HEK293 (cell line): ENCODE measurements at regions not wholly inside any gene's neighbourhood (a gene's known extent, or its start where the extent isn't known, plus 50 kb on each side); places are given as distances from the start of the nearest gene placed in this dataset.

Experiments used
- CTCF ChIA-PET: fragments of 350-600 bp; formaldehyde crosslinking; extraction: SDS; loops from one replicate; lab custom pipeline; 2021; ENCODE audit warnings: antibody characterized with exemption; lab: Yijun Ruan, JAX
- POLR2A ChIA-PET: fragments of 300-600 bp; formaldehyde crosslinking; extraction: SDS; loops from one replicate; lab custom pipeline; 2020; ENCODE audit warnings: antibody characterized with exemption, inconsistent platforms; lab: Yijun Ruan, JAX
- H3K27ac ChIP-seq: fragments of 200-500 bp; sonication (Bioruptor generic); 2 replicates; pipeline ENCODE4 v1.5.1; 2014; ENCODE audit warnings: low read depth, low read length, control low read depth, inconsistent platforms; ENCODE audit errors: extremely low read depth
- H3K36me3 ChIP-seq, 2 experiments: fragments of 200-500 bp in 1 of 2; sonication (Bioruptor generic) in 1 of 2; 1 replicate in 1 of 2; 2 replicates in 1 of 2; pipeline ENCODE4 v1.5.1; 2014 to 2017; ENCODE audit warnings: inconsistent platforms in 2 of 2, low read length in 2 of 2; ENCODE audit not compliant: control insufficient read depth in 2 of 2, insufficient read depth in 1 of 2
- H3K4me1 ChIP-seq: fragments of 200-500 bp; sonication (Bioruptor generic); 2 replicates; pipeline ENCODE4 v1.5.1; 2014; ENCODE audit warnings: mild to moderate bottlenecking, low read length, inconsistent platforms; ENCODE audit not compliant: control insufficient read depth, insufficient read depth
- H3K4me3 ChIP-seq: 2 replicates; pipeline ENCODE4 v1.5.1; 2011; ENCODE audit warnings: low read depth, mild to moderate bottlenecking, control low read depth, low read length, moderate library complexity
- H3K9me3 ChIP-seq: fragments of 200-500 bp; sonication (Bioruptor generic); 2 replicates; pipeline ENCODE4 v1.5.1; 2014; ENCODE audit warnings: low read depth, low read length, inconsistent platforms; ENCODE audit not compliant: control insufficient read depth, insufficient read depth
- HOXA7 ChIP-seq: sonication (generic); formaldehyde crosslinking; IDR thresholded peaks from 2 replicates; pipeline ENCODE4 v1.8.1; 2022; ENCODE audit warnings: missing genetic modification reagents, borderline replicate concordance
- KLF10 ChIP-seq: fragments of 450-650 bp; IDR thresholded peaks from 2 replicates; pipeline ENCODE4 v1.5.1; 2018; ENCODE audit warnings: missing biosample characterization, mild to moderate bottlenecking, missing genetic modification characterization
- YY2 ChIP-seq: fragments of 450-650 bp; formaldehyde crosslinking; IDR thresholded peaks from 2 replicates; pipeline ENCODE4 v1.5.1; 2016; ENCODE audit warnings: missing biosample characterization, missing genetic modification characterization
- ZBTB1 ChIP-seq: fragments of 450-650 bp; formaldehyde crosslinking; IDR thresholded peaks from 2 replicates; pipeline ENCODE4 v1.5.1; 2016; ENCODE audit warnings: missing biosample characterization, missing genetic modification characterization
- ZBTB20 ChIP-seq: fragments of 450-650 bp; formaldehyde crosslinking; IDR thresholded peaks from 2 replicates; pipeline ENCODE4 v1.5.1; 2016; ENCODE audit warnings: missing biosample characterization, missing genetic modification characterization
- ZBTB48 ChIP-seq: fragments of 450-650 bp; formaldehyde crosslinking; IDR thresholded peaks from 2 replicates; pipeline ENCODE4 v1.5.1; 2016; ENCODE audit warnings: missing biosample characterization, missing genetic modification characterization
- ZNF221 ChIP-seq: fragments of 450-650 bp; formaldehyde crosslinking; IDR thresholded peaks from 2 replicates; pipeline ENCODE4 v1.5.1; 2017; ENCODE audit warnings: missing biosample characterization, missing genetic modification characterization, borderline replicate concordance
- ZNF223 ChIP-seq: fragments of 450-650 bp; formaldehyde crosslinking; IDR thresholded peaks from 2 replicates; pipeline ENCODE4 v1.5.1; 2016; ENCODE audit warnings: missing biosample characterization, missing genetic modification characterization
- ZNF350 ChIP-seq: fragments of 450-650 bp; formaldehyde crosslinking; IDR thresholded peaks from 2 replicates; pipeline ENCODE4 v1.5.0; 2017; ENCODE audit warnings: missing biosample characterization, mild to moderate bottlenecking, missing genetic modification characterization
- ZNF394 ChIP-seq: fragments of 450-650 bp; formaldehyde crosslinking; IDR thresholded peaks from 2 replicates; pipeline ENCODE4 v1.5.1; 2016; ENCODE audit warnings: missing biosample characterization, missing genetic modification characterization, mild to moderate bottlenecking, moderate library complexity, borderline replicate concordance
- ZNF530 ChIP-seq: fragments of 450-650 bp; formaldehyde crosslinking; IDR thresholded peaks from 2 replicates; pipeline ENCODE4 v1.5.1; 2016; ENCODE audit warnings: low read depth, missing biosample characterization, missing genetic modification characterization
- ZNF549 ChIP-seq: fragments of 450-650 bp; IDR thresholded peaks from 2 replicates; pipeline ENCODE4 v1.5.1; 2018; ENCODE audit warnings: missing biosample characterization, missing genetic modification characterization, mild to moderate bottlenecking, inconsistent platforms, moderate library complexity
- ZNF558 ChIP-seq: fragments of 450-650 bp; formaldehyde crosslinking; IDR thresholded peaks from 2 replicates; pipeline ENCODE4 v1.5.1; 2016; ENCODE audit warnings: missing biosample characterization, missing genetic modification characterization
- ZNF561 ChIP-seq: fragments of 450-650 bp; IDR thresholded peaks from 2 replicates; pipeline ENCODE4 v1.5.1; 2018; ENCODE audit warnings: missing biosample characterization, missing genetic modification characterization, borderline replicate concordance
- ZNF629 ChIP-seq: fragments of 450-650 bp; formaldehyde crosslinking; IDR thresholded peaks from 2 replicates; pipeline ENCODE4 v1.5.1; 2017; ENCODE audit warnings: missing biosample characterization, missing genetic modification characterization
- ZSCAN16 ChIP-seq: fragments of 450-650 bp; formaldehyde crosslinking; IDR thresholded peaks from 2 replicates; pipeline ENCODE4 v1.5.1; 2016; ENCODE audit warnings: missing biosample characterization, missing genetic modification characterization
- TF ChIP-seq, protein P1 (sequence below): fragments of 450-650 bp; formaldehyde crosslinking; IDR thresholded peaks from 2 replicates; pipeline ENCODE4 v1.5.1; 2016; ENCODE audit warnings: missing biosample characterization, missing genetic modification characterization
- TF ChIP-seq, protein P2 (sequence below): fragments of 450-650 bp; formaldehyde crosslinking; IDR thresholded peaks from 2 replicates; pipeline ENCODE4 v1.5.1; 2016; ENCODE audit warnings: missing biosample characterization, missing genetic modification characterization
- TF ChIP-seq, protein P3 (sequence below): fragments of 450-650 bp; formaldehyde crosslinking; IDR thresholded peaks from 2 replicates; pipeline ENCODE4 v1.5.1; 2016; ENCODE audit warnings: missing biosample characterization, missing genetic modification characterization
- TF ChIP-seq, protein P4 (sequence below): fragments of 450-650 bp; formaldehyde crosslinking; IDR thresholded peaks from 2 replicates; pipeline ENCODE4 v1.5.0; 2017; ENCODE audit warnings: missing biosample characterization, missing genetic modification characterization, borderline replicate concordance

DNA sequence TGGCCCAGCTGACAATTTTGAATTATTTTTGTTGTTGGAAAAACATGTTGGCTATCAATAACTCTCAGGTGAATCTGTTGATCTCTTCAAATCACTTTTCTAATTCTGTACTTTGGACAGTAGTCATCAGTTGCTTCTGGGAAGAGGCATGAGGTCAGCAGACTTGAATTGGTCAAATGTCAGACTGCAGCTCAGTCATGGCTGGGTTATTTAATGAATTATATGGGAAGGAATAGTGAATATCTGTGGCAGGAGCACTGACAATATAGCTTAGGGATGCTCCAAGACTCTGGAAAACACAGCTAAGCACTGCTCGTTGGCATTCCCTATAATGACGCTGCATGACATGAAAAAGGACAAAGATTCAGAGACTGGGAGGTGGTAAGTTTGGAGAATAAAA, 98.8 kb upstream of the GAP43 start:
- no peak for TF ChIP-seq HOXA7 (CRISPR knock-in tag)
- no peak for TF ChIP-seq ZNF350 (tag by site-specific recombination)
- TF ChIP-seq ZNF221: no peak
- no peak for TF ChIP-seq ZBTB1 (tag by site-specific recombination)
- TF ChIP-seq KLF10 (tag by site-specific recombination): no peak
- TF ChIP-seq ZSCAN16 (tag by site-specific recombination): no peak
- no peak for TF ChIP-seq YY2 (tag by site-specific recombination)
- no peak for TF ChIP-seq ZBTB48 (tag by site-specific recombination)
- TF ChIP-seq ZNF394 (tag by site-specific recombination): no peak
- no peaks in the 10 kb centered on the region for H3K4me1 ChIP-seq
- H3K9me3 ChIP-seq: no peaks in the 10 kb centered on the region
- ChIA-PET POLR2A (no interaction called here), CTCF (no interaction called here)
- H3K36me3 ChIP-seq: no peaks in the 10 kb centered on the region
- no peak overlapping the region for H3K27ac ChIP-seq
- H3K4me3 ChIP-seq: no peak overlapping the region

DNA sequence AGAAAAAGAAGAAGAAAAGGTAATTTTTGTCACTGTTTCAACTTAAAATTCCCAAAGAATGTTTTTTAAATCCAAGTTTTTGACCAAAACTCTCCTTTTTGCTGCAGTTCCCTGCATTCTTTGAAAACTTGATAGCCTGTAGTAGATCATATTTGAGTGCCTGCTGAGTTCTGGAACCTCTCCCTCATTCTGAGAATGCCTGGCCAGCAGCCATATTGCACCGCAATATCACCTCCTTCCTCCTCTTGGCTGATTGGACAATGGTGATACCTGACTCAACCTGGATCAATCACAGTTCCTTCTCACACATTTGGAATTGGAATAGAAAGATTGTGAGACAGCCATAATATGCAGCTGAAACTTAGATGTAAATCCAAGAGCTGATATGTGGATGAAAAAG, 97.6 kb upstream of the GAP43 start:
- TF ChIP-seq, protein P1, sequence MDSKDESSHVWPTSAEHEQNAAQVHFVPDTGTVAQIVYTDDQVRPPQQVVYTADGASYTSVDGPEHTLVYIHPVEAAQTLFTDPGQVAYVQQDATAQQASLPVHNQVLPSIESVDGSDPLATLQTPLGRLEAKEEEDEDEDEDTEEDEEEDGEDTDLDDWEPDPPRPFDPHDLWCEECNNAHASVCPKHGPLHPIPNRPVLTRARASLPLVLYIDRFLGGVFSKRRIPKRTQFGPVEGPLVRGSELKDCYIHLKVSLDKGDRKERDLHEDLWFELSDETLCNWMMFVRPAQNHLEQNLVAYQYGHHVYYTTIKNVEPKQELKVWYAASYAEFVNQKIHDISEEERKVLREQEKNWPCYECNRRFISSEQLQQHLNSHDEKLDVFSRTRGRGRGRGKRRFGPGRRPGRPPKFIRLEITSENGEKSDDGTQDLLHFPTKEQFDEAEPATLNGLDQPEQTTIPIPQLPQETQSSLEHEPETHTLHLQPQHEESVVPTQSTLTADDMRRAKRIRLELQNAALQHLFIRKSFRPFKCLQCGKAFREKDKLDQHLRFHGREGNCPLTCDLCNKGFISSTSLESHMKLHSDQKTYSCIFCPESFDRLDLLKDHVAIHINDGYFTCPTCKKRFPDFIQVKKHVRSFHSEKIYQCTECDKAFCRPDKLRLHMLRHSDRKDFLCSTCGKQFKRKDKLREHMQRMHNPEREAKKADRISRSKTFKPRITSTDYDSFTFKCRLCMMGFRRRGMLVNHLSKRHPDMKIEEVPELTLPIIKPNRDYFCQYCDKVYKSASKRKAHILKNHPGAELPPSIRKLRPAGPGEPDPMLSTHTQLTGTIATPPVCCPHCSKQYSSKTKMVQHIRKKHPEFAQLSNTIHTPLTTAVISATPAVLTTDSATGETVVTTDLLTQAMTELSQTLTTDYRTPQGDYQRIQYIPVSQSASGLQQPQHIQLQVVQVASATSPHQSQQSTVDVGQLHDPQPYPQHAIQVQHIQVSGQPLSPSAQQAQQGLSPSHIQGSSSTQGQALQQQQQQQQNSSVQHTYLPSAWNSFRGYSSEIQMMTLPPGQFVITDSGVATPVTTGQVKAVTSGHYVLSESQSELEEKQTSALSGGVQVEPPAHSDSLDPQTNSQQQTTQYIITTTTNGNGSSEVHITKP (tag by site-specific recombination): no peak
- TF ChIP-seq, protein P2, sequence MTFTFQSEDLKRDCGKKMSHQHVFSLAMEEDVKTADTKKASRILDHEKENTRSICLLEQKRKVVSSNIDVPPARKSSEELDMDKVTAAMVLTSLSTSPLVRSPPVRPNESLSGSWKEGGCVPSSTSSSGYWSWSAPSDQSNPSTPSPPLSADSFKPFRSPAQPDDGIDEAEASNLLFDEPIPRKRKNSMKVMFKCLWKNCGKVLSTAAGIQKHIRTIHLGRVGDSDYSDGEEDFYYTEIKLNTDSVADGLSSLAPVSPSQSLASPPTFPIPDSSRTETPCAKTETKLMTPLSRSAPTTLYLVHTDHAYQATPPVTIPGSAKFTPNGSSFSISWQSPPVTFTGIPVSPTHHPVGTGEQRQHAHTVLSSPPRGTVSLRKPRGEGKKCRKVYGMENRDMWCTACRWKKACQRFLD (tag by site-specific recombination): no peak
- TF ChIP-seq ZBTB20: no peak
- no peak for TF ChIP-seq ZNF561 (tag by site-specific recombination)
- TF ChIP-seq ZNF549 (tag by site-specific recombination): no peak
- no peak for TF ChIP-seq ZNF223
- TF ChIP-seq, protein P3, sequence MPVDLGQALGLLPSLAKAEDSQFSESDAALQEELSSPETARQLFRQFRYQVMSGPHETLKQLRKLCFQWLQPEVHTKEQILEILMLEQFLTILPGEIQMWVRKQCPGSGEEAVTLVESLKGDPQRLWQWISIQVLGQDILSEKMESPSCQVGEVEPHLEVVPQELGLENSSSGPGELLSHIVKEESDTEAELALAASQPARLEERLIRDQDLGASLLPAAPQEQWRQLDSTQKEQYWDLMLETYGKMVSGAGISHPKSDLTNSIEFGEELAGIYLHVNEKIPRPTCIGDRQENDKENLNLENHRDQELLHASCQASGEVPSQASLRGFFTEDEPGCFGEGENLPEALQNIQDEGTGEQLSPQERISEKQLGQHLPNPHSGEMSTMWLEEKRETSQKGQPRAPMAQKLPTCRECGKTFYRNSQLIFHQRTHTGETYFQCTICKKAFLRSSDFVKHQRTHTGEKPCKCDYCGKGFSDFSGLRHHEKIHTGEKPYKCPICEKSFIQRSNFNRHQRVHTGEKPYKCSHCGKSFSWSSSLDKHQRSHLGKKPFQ (tag by site-specific recombination): no peak
- no peak for TF ChIP-seq ZNF629
- no peak for TF ChIP-seq ZNF530
- TF ChIP-seq, protein P4, sequence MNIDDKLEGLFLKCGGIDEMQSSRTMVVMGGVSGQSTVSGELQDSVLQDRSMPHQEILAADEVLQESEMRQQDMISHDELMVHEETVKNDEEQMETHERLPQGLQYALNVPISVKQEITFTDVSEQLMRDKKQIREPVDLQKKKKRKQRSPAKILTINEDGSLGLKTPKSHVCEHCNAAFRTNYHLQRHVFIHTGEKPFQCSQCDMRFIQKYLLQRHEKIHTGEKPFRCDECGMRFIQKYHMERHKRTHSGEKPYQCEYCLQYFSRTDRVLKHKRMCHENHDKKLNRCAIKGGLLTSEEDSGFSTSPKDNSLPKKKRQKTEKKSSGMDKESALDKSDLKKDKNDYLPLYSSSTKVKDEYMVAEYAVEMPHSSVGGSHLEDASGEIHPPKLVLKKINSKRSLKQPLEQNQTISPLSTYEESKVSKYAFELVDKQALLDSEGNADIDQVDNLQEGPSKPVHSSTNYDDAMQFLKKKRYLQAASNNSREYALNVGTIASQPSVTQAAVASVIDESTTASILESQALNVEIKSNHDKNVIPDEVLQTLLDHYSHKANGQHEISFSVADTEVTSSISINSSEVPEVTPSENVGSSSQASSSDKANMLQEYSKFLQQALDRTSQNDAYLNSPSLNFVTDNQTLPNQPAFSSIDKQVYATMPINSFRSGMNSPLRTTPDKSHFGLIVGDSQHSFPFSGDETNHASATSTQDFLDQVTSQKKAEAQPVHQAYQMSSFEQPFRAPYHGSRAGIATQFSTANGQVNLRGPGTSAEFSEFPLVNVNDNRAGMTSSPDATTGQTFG (tag by site-specific recombination): no peak
- no peak for TF ChIP-seq ZNF558 (tag by site-specific recombination)
- no peak overlapping the region for H3K27ac ChIP-seq
- H3K36me3 ChIP-seq: no peaks in the 10 kb centered on the region
- no peaks in the 10 kb centered on the region for H3K9me3 ChIP-seq
- H3K4me3 ChIP-seq: no peak overlapping the region
- H3K4me1 ChIP-seq: no peaks in the 10 kb centered on the region
- ChIA-PET CTCF (no interaction called here), POLR2A (no interaction called here)
